ENCODE measurements at regions not wholly inside any gene's neighbourhood (a gene's known extent, or its start where the extent isn't known, plus 50 kb on each side); places are given as distances from the start of the nearest gene placed in this dataset.
"Not testable (repeated sequence)": the region's sequence is repeated elsewhere in the genome, so short reads cannot be mapped to it uniquely, and the experiment has no call there.

DNA sequence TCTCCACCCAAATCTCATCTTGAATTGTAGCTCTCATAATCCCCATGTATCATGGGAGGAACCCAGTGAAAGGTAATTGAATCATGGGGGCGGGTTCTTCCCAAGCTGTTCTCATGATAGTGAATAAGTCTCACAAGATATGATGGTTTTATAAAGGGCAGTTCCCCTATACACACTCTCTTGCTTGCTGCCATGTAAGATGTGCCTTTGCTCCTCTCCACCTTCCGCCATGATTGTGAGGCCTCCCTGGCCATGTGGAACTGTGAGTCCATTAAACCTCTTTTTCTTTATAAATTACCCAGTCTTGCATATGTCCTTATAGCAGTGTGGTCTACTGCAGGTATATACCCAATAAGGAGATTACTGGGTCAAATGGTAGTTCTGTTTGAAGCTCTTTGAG is 61.3 kb upstream of the ALOX12 start:
- TF ChIP-seq, protein P1, sequence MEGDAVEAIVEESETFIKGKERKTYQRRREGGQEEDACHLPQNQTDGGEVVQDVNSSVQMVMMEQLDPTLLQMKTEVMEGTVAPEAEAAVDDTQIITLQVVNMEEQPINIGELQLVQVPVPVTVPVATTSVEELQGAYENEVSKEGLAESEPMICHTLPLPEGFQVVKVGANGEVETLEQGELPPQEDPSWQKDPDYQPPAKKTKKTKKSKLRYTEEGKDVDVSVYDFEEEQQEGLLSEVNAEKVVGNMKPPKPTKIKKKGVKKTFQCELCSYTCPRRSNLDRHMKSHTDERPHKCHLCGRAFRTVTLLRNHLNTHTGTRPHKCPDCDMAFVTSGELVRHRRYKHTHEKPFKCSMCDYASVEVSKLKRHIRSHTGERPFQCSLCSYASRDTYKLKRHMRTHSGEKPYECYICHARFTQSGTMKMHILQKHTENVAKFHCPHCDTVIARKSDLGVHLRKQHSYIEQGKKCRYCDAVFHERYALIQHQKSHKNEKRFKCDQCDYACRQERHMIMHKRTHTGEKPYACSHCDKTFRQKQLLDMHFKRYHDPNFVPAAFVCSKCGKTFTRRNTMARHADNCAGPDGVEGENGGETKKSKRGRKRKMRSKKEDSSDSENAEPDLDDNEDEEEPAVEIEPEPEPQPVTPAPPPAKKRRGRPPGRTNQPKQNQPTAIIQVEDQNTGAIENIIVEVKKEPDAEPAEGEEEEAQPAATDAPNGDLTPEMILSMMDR (IDR thresholded peaks at IDR 0.05), result not testable (repeated sequence)
- TF ChIP-seq HDAC2 (IDR thresholded peaks at IDR 0.05); CHD2 (IDR thresholded peaks at IDR 0.05; ENCODE audit: low read length, partially characterized antibody); CEBPB (IDR thresholded peaks at IDR 0.05); POLR2A (IDR thresholded peaks at IDR 0.05; ENCODE audit: low read length); RAD21 (conservative IDR thresholded peaks at IDR 0.05 in 1 of 2, IDR thresholded peaks at IDR 0.05 in 1 of 2); CBX8 (IDR thresholded peaks at IDR 0.05); JUN (IDR thresholded peaks at IDR 0.05); SMC3 (IDR thresholded peaks at IDR 0.05): not testable (repeated sequence)
- TF ChIP-seq, protein P2, sequence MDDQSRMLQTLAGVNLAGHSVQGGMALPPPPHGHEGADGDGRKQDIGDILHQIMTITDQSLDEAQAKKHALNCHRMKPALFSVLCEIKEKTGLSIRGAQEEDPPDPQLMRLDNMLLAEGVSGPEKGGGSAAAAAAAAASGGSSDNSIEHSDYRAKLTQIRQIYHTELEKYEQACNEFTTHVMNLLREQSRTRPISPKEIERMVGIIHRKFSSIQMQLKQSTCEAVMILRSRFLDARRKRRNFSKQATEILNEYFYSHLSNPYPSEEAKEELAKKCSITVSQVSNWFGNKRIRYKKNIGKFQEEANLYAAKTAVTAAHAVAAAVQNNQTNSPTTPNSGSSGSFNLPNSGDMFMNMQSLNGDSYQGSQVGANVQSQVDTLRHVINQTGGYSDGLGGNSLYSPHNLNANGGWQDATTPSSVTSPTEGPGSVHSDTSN (IDR thresholded peaks at IDR 0.05), result not testable (repeated sequence)

Measured in A549 (cell line).